ENCODE measurements at regions not wholly inside any gene's neighbourhood (a gene's known extent, or its start where the extent isn't known, plus 50 kb on each side); places are given as distances from the start of the nearest gene placed in this dataset.
A peak's percentile ranks its signal among the peaks of the same experiment; 100 is the strongest.

DNA sequence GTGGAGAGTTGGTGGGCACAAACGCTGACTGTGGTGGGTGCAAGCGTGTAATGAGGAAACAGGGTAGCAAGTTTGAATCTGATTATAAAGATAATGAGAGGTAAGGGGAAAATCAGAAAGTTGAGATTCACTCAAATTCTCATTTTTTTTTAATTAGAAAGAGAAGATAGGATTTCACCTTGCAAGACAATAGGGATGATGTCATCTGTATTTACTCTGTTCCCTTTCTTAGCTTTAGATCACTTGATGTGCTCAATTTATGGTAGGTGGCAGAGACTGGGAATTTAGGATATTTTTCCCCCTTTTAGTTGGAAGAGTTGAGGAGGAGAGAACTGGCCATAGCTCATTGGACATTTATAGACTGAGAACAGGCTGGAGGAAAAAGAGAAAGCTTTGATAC, 363.6 kb downstream of the AEBP2 start:
- H2AFZ ChIP-seq (ENCODE audit: low read length), result no peak overlapping the region
- no peaks in the 10 kb centered on the region for H3K27me3 ChIP-seq (ENCODE audit: control insufficient read depth, insufficient read depth, low read length)
- DNase-seq (ENCODE audit: low read depth in 2 of 2), result no peak
- no peak overlapping the region for H3K9ac ChIP-seq (ENCODE audit: insufficient read depth, low read length)
- no peaks in the 10 kb centered on the region for H4K20me1 ChIP-seq (ENCODE audit: control insufficient read depth, extremely low read depth, insufficient read depth, low read length)
- H3K36me3 ChIP-seq (ENCODE audit: control insufficient read depth, insufficient read depth, low read length), result no peaks in the 10 kb centered on the region
- no peaks in the 10 kb centered on the region for H3K9me3 ChIP-seq (ENCODE audit: control insufficient read depth, insufficient read depth, low read depth, low read length)
- H3K27ac ChIP-seq (ENCODE audit: insufficient read depth, low read length), result no peak overlapping the region
- no peak overlapping the region for H3K4me3 ChIP-seq (replicated peaks in 1 of 4; ENCODE audit: control extremely low read depth in 1 of 4, insufficient read depth in 1 of 4, low read depth in 3 of 4, low read length in 4 of 4)
- H3K4me2 ChIP-seq (ENCODE audit: extremely low read depth, insufficient read depth, low read length), result no peak overlapping the region
- no peaks in the 10 kb centered on the region for H3K4me1 ChIP-seq (ENCODE audit: control insufficient read depth, extremely low read depth, insufficient read depth, low read length)
- TF ChIP-seq EZH2 (IDR thresholded peaks at IDR 0.05; ENCODE audit: low read length, missing control alignments), result no peak
- TF ChIP-seq CTCF (conservative IDR thresholded peaks at IDR 0.05 in 1 of 2, IDR thresholded peaks at IDR 0.05 in 1 of 2; ENCODE audit: low read depth in 1 of 2, low read length in 2 of 2), result no peak
- H3K79me2 ChIP-seq (ENCODE audit: control insufficient read depth, insufficient read depth, low read length), result no peaks in the 10 kb centered on the region

DNA sequence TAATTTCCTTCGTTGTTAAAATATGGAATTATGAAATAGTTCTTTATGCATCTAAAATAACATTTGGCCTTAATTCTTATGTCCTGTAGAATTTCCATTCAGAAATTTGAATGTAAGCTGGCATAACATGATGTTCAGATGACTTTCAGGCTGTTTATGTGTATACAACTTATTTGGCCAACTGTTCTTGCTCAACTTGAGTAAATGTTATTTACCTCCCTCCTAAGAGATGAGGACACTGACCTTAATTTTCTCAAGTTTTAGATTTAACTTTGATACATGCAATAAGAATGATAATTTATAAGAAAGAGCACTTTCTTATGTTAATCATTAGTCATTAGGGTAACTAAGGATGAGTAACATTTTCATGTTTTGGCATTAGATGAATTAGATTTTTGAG, 365.4 kb downstream of the AEBP2 start:
- TF ChIP-seq EZH2 (IDR thresholded peaks at IDR 0.05; ENCODE audit: low read length, missing control alignments), result no peak
- TF ChIP-seq CTCF (conservative IDR thresholded peaks at IDR 0.05 in 1 of 2, IDR thresholded peaks at IDR 0.05 in 1 of 2; ENCODE audit: low read depth in 1 of 2, low read length in 2 of 2), result no peak
- H3K4me2 ChIP-seq (ENCODE audit: extremely low read depth, insufficient read depth, low read length), result no peak overlapping the region
- H3K27ac ChIP-seq (ENCODE audit: insufficient read depth, low read length), result no peak overlapping the region
- no peak overlapping the region for H2AFZ ChIP-seq (ENCODE audit: low read length)
- H3K4me3 ChIP-seq (replicated peaks in 1 of 4; ENCODE audit: control extremely low read depth in 1 of 4, insufficient read depth in 1 of 4, low read depth in 3 of 4, low read length in 4 of 4), result no peak overlapping the region
- no peaks in the 10 kb centered on the region for H4K20me1 ChIP-seq (ENCODE audit: control insufficient read depth, extremely low read depth, insufficient read depth, low read length)
- no peak overlapping the region for H3K9ac ChIP-seq (ENCODE audit: insufficient read depth, low read length)
- no peaks in the 10 kb centered on the region for H3K4me1 ChIP-seq (ENCODE audit: control insufficient read depth, extremely low read depth, insufficient read depth, low read length)
- no peaks in the 10 kb centered on the region for H3K9me3 ChIP-seq (ENCODE audit: control insufficient read depth, insufficient read depth, low read depth, low read length)
- H3K36me3 ChIP-seq (ENCODE audit: control insufficient read depth, insufficient read depth, low read length), result no peaks in the 10 kb centered on the region
- no peaks in the 10 kb centered on the region for H3K27me3 ChIP-seq (ENCODE audit: control insufficient read depth, insufficient read depth, low read length)
- no peaks in the 10 kb centered on the region for H3K79me2 ChIP-seq (ENCODE audit: control insufficient read depth, insufficient read depth, low read length)
- DNase-seq (ENCODE audit: low read depth in 2 of 2), result no peak

DNA sequence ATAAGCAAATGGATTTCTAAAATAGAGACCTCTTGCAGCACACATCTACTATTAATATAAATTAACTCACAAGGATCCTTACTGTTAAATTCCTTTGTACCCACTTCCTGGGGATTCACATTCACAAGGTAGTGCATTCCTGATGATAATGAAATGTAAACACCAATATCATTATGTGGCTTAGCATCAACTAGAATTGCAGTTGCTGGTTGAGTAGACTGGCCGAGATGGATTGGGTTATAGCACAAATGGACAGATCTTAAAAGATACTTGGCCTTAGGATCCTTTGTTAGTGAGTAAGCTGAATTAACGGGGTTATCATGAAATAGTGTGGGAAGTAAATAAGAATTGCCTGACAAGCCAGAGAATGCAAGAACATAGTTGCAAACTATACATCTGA, 369.1 kb downstream of the AEBP2 start:
- H3K4me3 ChIP-seq (replicated peaks in 1 of 4; ENCODE audit: control extremely low read depth in 1 of 4, insufficient read depth in 1 of 4, low read depth in 3 of 4, low read length in 4 of 4), result no peak overlapping the region
- no peaks in the 10 kb centered on the region for H3K9me3 ChIP-seq (ENCODE audit: control insufficient read depth, insufficient read depth, low read depth, low read length)
- no peak overlapping the region for H3K27ac ChIP-seq (ENCODE audit: insufficient read depth, low read length)
- H3K27me3 ChIP-seq (ENCODE audit: control insufficient read depth, insufficient read depth, low read length), result no peaks in the 10 kb centered on the region
- no peaks in the 10 kb centered on the region for H3K4me1 ChIP-seq (ENCODE audit: control insufficient read depth, extremely low read depth, insufficient read depth, low read length)
- no peaks in the 10 kb centered on the region for H4K20me1 ChIP-seq (ENCODE audit: control insufficient read depth, extremely low read depth, insufficient read depth, low read length)
- no peaks in the 10 kb centered on the region for H3K36me3 ChIP-seq (ENCODE audit: control insufficient read depth, insufficient read depth, low read length)
- DNase-seq (ENCODE audit: low read depth in 2 of 2), result peak in 1 of 2 donors; percentile 64
- TF ChIP-seq CTCF (conservative IDR thresholded peaks at IDR 0.05 in 1 of 2, IDR thresholded peaks at IDR 0.05 in 1 of 2; ENCODE audit: low read depth in 1 of 2, low read length in 2 of 2), result no peak
- TF ChIP-seq EZH2 (IDR thresholded peaks at IDR 0.05; ENCODE audit: low read length, missing control alignments), result no peak
- H3K79me2 ChIP-seq (ENCODE audit: control insufficient read depth, insufficient read depth, low read length), result no peaks in the 10 kb centered on the region
- H3K4me2 ChIP-seq (ENCODE audit: extremely low read depth, insufficient read depth, low read length), result no peak overlapping the region
- H3K9ac ChIP-seq (ENCODE audit: insufficient read depth, low read length), result no peak overlapping the region
- no peak overlapping the region for H2AFZ ChIP-seq (ENCODE audit: low read length)

All from fibroblast of lung (primary cell).